ENCODE measurements at regions not wholly inside any gene's neighbourhood (a gene's known extent, or its start where the extent isn't known, plus 50 kb on each side); places are given as distances from the start of the nearest gene placed in this dataset.

DNA sequence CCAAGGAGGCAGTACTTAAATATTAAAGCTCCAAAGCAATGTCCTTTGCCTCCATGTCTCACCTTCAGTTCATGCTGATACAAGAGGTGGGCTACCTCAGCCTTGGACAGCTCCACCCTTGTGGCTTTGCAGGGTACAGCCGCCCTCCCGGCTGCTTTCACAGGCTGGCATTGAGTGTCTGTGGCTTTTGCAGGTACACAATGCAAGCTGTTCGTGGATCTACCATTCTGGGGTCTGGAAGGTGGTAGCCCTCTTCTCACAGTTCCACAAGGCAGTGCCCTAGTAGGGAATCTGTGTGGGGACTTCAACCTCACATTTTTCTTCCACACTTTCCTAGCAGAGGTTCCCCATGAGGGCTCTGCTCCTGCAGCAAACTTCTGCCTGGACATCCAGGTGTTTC lies 324.8 kb downstream of the COL11A1 start:
- TF ChIP-seq, protein P1, sequence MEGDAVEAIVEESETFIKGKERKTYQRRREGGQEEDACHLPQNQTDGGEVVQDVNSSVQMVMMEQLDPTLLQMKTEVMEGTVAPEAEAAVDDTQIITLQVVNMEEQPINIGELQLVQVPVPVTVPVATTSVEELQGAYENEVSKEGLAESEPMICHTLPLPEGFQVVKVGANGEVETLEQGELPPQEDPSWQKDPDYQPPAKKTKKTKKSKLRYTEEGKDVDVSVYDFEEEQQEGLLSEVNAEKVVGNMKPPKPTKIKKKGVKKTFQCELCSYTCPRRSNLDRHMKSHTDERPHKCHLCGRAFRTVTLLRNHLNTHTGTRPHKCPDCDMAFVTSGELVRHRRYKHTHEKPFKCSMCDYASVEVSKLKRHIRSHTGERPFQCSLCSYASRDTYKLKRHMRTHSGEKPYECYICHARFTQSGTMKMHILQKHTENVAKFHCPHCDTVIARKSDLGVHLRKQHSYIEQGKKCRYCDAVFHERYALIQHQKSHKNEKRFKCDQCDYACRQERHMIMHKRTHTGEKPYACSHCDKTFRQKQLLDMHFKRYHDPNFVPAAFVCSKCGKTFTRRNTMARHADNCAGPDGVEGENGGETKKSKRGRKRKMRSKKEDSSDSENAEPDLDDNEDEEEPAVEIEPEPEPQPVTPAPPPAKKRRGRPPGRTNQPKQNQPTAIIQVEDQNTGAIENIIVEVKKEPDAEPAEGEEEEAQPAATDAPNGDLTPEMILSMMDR (conservative IDR thresholded peaks at IDR 0.05; ENCODE audit: low read depth, low read length) = no peak
- no peak for TF ChIP-seq EZH2 (IDR thresholded peaks at IDR 0.05; ENCODE audit: low read length, unreplicated experiment)

Measured in PC-3 (cell line).